ENCODE measurements at regions not wholly inside any gene's neighbourhood (a gene's known extent, or its start where the extent isn't known, plus 50 kb on each side); places are given as distances from the start of the nearest gene placed in this dataset.

- no peak for DNase-seq
Measured at GRCh38 chr15:96220657-96221056, 109.8 kb upstream of the NR2F2 start.

GRCh38 chr15:96222981-96223380 is 107.5 kb upstream of the NR2F2 start:
- DNase-seq: no peak

DNA sequence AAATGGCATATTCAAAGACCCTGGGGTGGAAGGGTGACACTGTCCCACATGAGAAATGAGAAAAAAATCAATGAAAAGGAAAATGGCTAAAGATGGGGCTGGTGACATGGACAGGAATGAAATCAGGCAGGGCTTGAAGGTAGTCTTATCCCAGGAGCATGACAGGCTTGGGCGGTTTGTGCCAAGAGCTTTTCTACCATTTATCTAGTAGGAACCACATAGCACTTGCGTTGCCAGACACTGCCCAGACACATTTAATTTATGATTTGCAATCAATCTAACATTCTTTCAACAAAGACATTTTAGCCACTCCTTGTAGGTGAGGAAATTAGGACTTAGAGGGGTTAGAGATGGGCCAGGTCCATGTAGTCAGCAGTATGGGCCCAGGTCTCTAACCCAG is 106.6 kb upstream of the NR2F2 start:
- DNase-seq: no peak

GRCh38 chr15:96225642-96226259 is 104.7 kb upstream of the NR2F2 start:
- DNase-seq: no peak

DNA sequence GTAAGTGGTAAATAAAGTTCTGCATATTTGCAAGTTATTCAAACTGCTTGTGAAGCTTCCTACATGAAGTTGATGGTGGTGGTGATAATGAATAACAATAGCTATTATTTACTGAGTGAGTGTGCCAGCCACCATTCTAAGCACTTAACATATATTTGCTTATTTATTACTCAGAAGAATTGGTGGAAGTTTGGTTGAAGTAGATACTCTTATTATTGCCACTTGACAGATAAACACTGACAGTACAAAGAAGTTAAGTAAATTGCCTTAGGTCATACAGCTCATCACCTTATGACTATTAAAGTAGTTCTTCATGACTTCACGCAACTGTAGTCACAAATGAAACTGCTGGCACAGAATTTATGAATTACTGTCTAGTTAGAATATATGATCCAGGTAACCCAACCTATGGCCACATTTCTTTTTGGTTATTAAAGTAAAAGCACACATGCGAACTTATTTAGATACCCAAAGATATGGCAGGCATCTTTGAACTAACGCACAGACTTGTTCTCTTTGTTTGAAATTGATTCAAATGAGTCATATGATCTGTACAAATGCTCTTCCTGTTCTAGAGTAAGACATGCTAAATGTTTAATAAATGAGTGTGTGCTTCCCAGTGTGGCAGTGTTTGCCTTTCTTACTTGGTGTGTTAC is 99.8 kb upstream of the NR2F2 start:
- DNase-seq: no peak

DNA sequence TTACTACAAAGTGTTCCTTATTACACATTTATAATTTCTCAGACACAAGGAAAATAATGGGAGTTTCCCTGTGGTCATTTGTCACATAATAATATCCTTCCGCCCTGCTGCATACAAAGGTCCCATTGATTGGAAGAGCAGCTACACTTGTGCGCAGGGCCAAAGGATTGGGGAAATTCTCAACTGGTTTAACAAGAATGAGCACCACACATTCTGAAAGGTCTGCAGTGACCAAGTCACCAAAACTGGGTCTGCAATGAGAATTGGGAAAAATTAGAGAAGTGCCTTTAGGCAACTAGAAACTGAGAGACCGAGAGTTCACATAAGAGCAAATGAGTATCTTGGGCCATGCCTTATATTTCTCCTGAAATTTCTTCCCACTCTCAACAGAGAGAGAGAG is 98.2 kb upstream of the NR2F2 start:
- DNase-seq: no peak

DNA sequence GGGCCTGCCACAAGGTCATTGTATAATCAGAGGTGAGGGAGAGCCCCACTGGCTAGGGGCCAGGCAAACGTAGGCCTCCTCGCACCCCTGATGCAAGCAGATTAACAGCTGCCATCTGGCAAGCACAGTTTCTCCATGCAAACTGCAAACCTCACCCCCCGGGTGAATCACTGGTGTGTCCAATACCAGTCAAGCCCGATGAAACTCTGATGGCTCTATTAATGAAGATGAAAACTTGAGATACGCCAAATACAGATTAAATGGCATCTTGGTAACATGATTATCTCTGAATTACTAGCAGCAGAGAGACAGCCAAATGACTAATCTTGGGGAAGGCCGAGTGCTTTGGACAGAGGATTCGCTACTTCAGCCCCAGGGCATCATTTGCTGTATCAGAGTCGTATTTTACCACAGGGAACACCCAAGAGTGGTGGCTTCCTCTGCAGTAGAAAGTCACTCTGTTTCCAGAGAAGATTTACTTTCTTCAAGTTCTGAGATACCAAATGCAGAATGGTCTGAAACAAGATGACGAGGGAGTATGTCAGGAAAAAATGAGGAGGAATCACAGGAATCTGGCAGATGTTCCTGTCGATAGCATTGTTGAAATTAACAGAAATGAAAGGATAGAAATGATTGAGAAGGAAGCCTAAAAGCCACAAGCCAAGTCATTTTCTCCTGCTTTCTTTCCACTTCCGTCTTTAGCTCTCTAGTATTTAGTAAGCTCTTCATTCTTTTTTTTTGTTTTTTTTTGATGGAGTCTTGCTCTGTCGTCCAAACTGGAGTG is 96.2 kb upstream of the NR2F2 start:
- DNase-seq: no peak

DNA sequence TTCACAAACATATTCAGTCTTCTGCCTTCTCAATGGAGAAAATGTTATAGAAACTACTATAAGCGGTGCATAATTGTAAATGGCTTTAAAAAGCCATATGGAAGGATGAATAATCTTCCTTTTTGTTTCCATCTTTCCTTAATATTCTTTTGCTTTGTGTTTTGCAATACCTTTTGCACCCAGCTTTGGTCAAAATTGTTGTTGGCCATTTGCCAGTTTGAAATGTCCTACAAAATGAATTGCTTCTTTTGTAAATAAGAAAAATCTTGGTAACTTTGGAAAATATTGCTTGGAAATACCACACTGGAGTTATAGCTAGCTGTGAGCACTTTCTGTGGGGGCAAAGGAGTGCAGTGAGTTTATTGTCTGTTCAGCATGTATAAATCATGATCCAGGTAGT is 93.5 kb upstream of the NR2F2 start:
- DNase-seq: no peak

DNA sequence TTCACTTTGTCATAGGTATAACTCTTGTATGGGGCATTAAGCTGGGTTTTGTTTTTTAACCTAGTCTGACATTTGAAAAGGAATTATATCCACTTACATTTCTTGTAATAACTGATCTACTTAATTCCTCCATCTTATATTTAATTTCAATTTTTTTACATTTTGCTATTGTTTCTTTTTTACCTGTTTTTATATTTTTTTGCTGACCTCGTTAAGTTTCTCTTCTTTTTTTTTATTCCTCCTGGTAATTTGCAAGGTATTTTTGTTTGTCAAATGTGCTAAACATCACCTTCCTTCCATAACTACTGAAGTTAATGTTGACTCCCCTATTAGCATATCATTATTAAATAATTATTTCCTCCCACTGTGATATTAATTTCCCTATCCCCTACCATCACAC is 87.7 kb upstream of the NR2F2 start:
- no peak for DNase-seq

- DNase-seq: no peak
Measured at GRCh38 chr15:96243701-96244100, 86.8 kb upstream of the NR2F2 start.

DNA sequence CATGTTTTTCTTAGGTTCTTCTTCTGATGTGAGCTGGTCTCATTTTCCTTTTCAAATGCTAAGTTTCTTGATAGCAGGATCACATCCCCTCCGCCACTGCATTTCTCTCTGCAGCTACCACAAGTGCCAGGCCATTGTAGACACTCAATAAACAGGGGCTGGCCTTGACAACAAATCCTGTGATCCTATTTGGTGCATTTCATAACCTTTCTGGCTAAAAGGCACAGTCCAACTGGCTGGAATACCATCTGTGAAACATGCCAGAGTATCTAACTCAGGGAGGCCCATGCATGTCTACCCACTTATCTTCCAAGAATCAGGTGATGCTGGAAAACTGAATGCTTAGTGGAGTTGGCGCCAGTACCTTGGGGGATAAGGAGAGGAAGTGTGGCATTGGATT is 85.2 kb upstream of the NR2F2 start:
- DNase-seq: no peak

DNA sequence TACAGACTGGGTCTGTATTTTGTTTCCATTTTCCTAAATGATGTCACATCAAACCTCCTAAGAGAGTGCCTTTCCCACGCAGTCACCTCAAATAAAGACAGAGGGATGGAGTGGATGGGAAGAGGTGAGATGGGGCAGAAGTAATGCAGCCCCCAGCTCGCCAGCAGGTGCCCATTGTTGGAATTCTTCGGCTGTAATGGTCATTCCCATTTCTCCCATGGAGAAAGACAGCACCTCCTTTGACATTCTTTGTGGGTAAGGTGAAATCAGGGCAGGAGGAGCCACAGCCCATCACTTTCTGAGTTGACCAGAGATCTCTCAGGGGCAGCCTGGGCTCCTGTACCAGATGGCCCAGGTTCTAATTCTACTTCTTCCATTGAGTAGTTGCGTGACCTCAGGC is 84.4 kb upstream of the NR2F2 start:
- DNase-seq: no peak

DNA sequence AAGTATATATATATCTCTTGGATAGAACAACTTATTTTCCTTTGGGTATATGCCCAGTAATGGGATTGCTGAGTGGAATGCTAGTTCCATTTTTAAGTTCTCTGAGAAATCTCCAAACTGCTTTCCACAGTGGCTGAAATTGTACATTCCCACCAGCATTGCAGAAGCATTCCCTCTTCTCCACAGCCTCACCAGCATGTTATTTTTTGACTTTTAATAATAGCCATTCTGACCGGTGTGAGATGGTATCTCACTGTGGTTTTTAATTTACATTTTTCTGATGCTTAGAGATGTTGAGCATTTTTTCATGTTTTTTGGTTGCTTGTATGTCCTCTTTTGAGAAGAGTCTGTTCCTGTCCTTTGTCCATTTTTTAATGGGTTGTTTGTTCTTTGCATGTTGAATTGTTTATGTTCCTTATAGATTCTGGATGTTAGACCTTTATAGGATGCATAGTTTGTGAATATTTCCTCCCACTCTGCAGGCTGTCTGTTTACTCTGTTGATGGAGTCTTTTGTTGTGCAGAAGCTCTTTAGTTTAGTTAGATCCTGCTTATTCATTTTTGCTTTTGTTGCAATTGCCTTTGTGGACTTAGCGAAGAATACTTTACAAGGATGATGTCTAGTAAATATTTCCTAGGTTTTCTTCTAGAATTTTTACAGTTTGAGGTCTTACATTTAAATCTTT is 82.7 kb upstream of the NR2F2 start:
- DNase-seq: no peak

DNA sequence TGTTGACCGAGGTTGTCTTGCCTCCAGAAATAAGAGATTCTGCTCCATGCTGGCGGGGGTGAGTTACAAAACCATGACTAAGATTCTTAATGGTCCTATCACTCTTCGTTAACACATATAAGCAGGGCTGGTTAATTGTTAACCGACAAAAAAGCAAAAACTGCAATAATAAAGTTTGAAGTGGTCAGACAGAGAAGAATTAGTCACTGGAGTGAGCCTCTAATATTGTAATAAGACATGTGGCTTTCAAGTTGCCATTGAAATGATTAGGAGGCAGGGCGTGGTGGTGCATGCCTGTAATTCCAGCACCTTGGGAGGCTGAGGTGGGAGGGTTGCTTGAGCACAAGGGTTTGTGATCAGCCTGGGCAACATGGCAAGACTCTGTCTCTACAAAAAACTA is 78.4 kb upstream of the NR2F2 start:
- DNase-seq: no peak

DNA sequence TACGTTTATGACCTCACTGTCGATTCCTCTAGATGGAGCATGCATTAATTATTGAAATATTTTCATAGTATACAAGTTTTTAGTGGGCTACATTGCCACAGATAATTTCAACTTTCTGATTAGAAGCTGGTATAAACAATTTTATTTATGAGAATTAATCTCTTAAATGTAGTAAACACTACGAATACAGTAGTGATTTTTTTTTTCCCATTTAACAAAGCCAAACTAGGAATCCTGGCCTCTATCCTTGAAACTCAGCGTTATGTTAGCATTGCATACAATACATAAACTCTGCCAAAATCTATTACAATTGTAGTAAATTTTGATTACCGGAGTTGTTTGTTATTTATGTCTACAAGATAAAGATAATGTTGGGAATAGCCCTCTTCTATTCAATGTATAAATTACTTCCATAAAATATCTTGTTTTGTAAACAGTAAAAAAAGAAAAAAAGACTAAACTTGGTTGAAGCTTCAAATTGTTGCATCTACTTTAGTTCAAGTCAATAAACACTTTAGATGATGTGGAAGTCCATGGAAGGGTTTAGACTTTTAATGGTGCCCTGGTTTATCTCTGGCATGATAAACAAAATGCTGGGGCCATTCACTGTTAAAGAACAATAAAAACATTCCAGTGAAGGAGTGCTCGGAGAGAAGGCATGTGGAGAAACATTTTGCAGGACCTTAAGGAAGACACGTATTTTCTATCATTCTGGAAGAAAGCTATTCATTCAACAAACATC is 77.3 kb upstream of the NR2F2 start:
- no peak for DNase-seq

- DNase-seq: no peak
Measured at GRCh38 chr15:96254173-96254572, 76.3 kb upstream of the NR2F2 start.

DNA sequence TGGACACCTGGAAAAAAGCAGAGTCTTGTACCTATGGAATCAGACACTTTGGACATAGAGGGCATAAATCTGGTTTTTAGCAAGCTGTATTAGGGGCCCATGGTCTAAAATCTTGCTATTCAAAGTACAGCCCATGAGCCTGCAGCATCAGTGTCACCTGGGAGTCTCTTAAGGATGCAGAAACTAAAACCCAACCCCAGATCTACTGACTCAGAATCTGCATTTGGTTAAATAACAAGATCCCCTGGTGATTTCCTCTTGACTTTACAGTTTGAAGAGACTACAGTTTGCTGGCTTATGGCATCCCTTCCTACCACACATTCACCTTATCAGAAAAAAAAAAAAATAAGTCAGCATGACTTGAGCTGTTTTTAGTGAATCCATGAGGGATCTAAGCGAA is 74.9 kb upstream of the NR2F2 start:
- DNase-seq: no peak

DNA sequence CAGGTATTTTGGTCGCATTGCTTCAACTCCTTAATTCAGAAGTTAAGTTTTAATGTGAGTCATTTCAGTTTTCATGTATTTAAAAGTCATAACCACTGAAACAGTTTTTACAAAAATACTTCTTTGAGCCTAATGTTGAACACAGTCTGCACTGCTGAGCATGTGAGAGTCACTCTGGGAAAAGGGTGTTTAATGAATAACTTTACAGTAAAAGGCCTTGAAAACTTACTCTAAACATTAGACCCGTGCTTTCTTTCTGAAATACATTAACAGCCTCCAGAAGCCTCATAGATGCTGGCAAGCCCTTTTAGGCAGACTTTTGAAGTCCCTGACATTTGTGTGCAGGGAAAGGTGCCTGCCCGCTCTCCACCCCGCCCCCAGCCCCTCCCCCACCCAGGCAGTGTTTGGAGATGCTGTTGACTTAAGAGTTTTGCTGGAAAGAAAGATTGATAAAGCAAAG is 68.9 kb upstream of the NR2F2 start:
- no peak for DNase-seq

GRCh38 chr15:96262097-96262496 is 68.4 kb upstream of the NR2F2 start:
- no peak for DNase-seq

DNA sequence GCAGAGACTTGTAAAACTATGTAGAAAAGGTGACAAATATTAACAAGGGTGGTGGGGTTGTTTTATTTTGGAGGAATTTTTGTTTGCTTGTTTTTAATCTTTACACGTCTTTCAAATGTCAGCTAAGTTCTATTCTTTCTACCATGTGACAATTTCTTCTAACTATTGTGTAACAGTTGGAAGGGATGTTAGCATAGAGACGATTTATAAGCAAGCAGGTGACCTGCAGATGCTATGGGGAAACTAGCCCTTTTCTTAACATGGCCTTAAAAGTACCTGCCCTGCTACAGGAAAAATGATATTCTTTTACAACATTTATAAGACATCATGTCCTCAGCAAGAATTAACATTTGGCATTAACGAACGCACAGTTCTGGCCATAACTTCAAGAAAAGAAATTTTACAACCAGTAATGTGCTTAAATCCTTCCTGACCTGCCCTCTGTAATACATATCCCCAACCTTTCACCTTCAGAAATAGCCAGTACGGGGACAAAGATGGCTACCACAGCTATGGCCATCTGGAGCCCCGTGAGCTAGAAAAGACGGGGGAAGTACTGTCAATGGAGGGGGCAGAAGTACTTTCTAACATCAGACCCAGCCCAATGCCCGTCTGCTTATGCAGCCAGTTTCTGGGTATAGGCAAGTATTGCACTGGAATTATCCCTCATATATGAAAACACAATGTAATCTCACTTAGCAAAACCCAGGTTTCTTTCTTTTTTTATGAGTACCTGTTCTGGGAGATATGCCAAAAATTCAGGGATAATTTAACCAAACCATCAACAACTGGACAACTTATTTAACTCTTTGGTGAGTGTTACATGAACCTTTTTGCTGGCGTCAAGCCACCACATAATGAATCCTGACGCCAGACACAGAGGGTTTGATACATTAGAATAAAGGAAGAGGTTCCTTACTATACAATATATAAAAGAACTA is 67.7 kb upstream of the NR2F2 start:
- DNase-seq: no peak

- DNase-seq: no peak
Measured at GRCh38 chr15:96264351-96264798, 66.1 kb upstream of the NR2F2 start.
